Stomach (tissue), 8 donors: ENCODE measurements at regions not wholly inside any gene's neighbourhood (a gene's known extent, or its start where the extent isn't known, plus 50 kb on each side); places are given as distances from the start of the nearest gene placed in this dataset.

ENCODE experiments used
- DNase-seq, 2 donors: peaks; one replicate each; pipeline versions ENCODE4 v3.0.0 to v3.0.0-alpha.2; 2013 to 2019
- H3K27ac ChIP-seq, 5 donors: fragments of 200-600 bp in 4 of 5; sonication (generic) in 4 of 5; one replicate each; pipeline ENCODE4 v1.5.1; 2013 to 2019; ENCODE audit warnings: mild to moderate bottlenecking in 1 of 5, moderate library complexity in 1 of 5
- H3K27me3 ChIP-seq, 3 donors: fragments of 200-600 bp; sonication (generic); one replicate each; pipeline ENCODE4 v1.5.1; 2017 to 2019; ENCODE audit warnings: mixed run types in 1 of 3
- H3K36me3 ChIP-seq, 4 donors: fragments of 200-600 bp; sonication (generic); 1 replicate in 3 of 4; 2 replicates in 1 of 4; pipeline ENCODE4 v1.5.1; 2016 to 2019
- H3K4me1 ChIP-seq, 4 donors: fragments of 200-600 bp; sonication (generic); one replicate each; pipeline ENCODE4 v1.5.1; 2016 to 2019
- H3K4me3 ChIP-seq, 4 donors: fragments of 200-600 bp; sonication (generic) in 3 of 4; one replicate each; pipeline ENCODE4 v1.5.1; 2016 to 2019; ENCODE audit warnings: mild to moderate bottlenecking in 1 of 4
- H3K9me3 ChIP-seq, 4 donors: fragments of 200-600 bp; sonication (generic); one replicate each; pipeline ENCODE4 v1.5.1; 2016 to 2019
- CTCF ChIP-seq, 7 experiments: fragments of 450-650 bp in 4 of 7; fragments of 200-600 bp in 3 of 7; sonication (generic) in 3 of 7; IDR thresholded peaks; one replicate each; pipeline ENCODE4 v1.5.1; 2016 to 2019; ENCODE audit warnings: antibody characterized with exemption in 7 of 7, control low read depth in 2 of 7, mild to moderate bottlenecking in 1 of 7
- EP300 ChIP-seq: sonication (generic); formaldehyde crosslinking; IDR thresholded peaks from one replicate; pipeline ENCODE4 v1.6.1; 2017; ENCODE audit warnings: antibody characterized with exemption
- POLR2A ChIP-seq, 4 donors: fragments of 450-650 bp; IDR thresholded peaks; one replicate each; pipeline ENCODE4 v1.6.1; 2016; ENCODE audit warnings: antibody characterized with exemption in 4 of 4, control low read depth in 2 of 4, mild to moderate bottlenecking in 1 of 4, moderate library complexity in 1 of 4
- POLR2AphosphoS5 ChIP-seq, 3 donors: sonication (generic); formaldehyde crosslinking; IDR thresholded peaks; one replicate each; pipeline ENCODE4 v1.6.1; 2016; ENCODE audit warnings: antibody characterized with exemption in 3 of 3
- WGBS, 5 donors: extraction: QIAGEN DNeasy Blood & Tissue Kit in 3 of 5; methylation state at CpG; one replicate each; pipeline versions ENCODE4 v1.1.5 to v1.1.7; 2013 to 2018; 5-methylcytosine and 5-hydroxymethylcytosine counted together
- intact Hi-C: fragments of 100-400 bp; cut with DNase I; formaldehyde crosslinking; loops from one replicate; pipeline ENCODE4 v1.15.1; 2023; ENCODE audit warnings: low total_unique reads
- donor health status: healthy with polysubstance abuse.
- donor health status: Bipolar disorder and iron deficiency.
- donor health status: healthy.

GRCh38 chr12:89181271-89181920, 170.9 kb downstream of the DUSP6 start:
- Histone ChIP-seq H3K27me3 (no peaks in the 10 kb centered on the region), H3K27ac (peak overlapping the region in 2 of 5 donors; percentile 2 to 22), H3K36me3 (no peaks in the 10 kb centered on the region), H3K9me3 (no peaks in the 10 kb centered on the region), H3K4me3 (no peak overlapping the region), H3K4me1 (peaks cover 5 to 26% (median 13%) of the 10 kb centered on the region in 4 donors)
- peak in 1 of 2 donors; percentile 44 for DNase-seq
- intact Hi-C loops = no loop called here
- WGBS, 5 donors = 59 to 64% (median 61%) methylated on average over 2 of the region's 2 CpGs
- TF ChIP-seq POLR2A (IDR thresholded peaks at IDR 0.05) = no peak
- TF ChIP-seq POLR2AphosphoS5 (IDR thresholded peaks at IDR 0.05) = no peak
- no peak for TF ChIP-seq EP300
- TF ChIP-seq CTCF (IDR thresholded peaks at IDR 0.05) = no peak

GRCh38 chr12:89180496-89180895, 171.8 kb downstream of the DUSP6 start:
- WGBS, 5 donors = 60 to 64% (median 61%) methylated on average over 2 of the region's 2 CpGs
- H3K4me3 ChIP-seq = no peak overlapping the region
- TF ChIP-seq POLR2A (IDR thresholded peaks at IDR 0.05) (no peak), POLR2AphosphoS5 (IDR thresholded peaks at IDR 0.05) (no peak), CTCF (IDR thresholded peaks at IDR 0.05) (no peak), EP300 (no peak)
- intact Hi-C loops = no loop called here
- H3K27ac ChIP-seq = no peak overlapping the region
- peaks cover 5 to 26% (median 13%) of the 10 kb centered on the region in 4 donors for H3K4me1 ChIP-seq
- H3K9me3 ChIP-seq = no peaks in the 10 kb centered on the region
- no peak for DNase-seq
- H3K27me3 ChIP-seq = no peaks in the 10 kb centered on the region
- no peaks in the 10 kb centered on the region for H3K36me3 ChIP-seq

GRCh38 chr12:89179983-89180382, 172.3 kb downstream of the DUSP6 start:
- peak in 1 of 2 donors; percentile 58 for DNase-seq
- Histone ChIP-seq H3K4me3 (no peak overlapping the region), H3K9me3 (no peaks in the 10 kb centered on the region), H3K4me1 (peaks cover 5 to 26% (median 13%) of the 10 kb centered on the region in 4 donors), H3K27ac (no peak overlapping the region), H3K27me3 (no peaks in the 10 kb centered on the region), H3K36me3 (no peaks in the 10 kb centered on the region)
- peak; percentile 44 to 75 (median 71) for TF ChIP-seq POLR2AphosphoS5 (IDR thresholded peaks at IDR 0.05)
- no peak for TF ChIP-seq CTCF (IDR thresholded peaks at IDR 0.05)
- TF ChIP-seq EP300 = no peak
- no peak for TF ChIP-seq POLR2A (IDR thresholded peaks at IDR 0.05)
- 8 to 23% (median 13%) methylated on average over 1 of the region's 1 CpG for WGBS, 5 donors
- intact Hi-C loops = no loop called here

- 68 to 82% (median 79%) methylated on average over 1 of the region's 1 CpG for WGBS, 5 donors
- Histone ChIP-seq H3K27ac (no peak overlapping the region), H3K36me3 (no peaks in the 10 kb centered on the region), H3K27me3 (no peaks in the 10 kb centered on the region), H3K9me3 (no peaks in the 10 kb centered on the region), H3K4me3 (no peak overlapping the region), H3K4me1 (peaks cover 5 to 26% (median 13%) of the 10 kb centered on the region in 4 donors)
- DNase-seq = no peak
- intact Hi-C loops = no loop called here
- no peak for TF ChIP-seq POLR2A (IDR thresholded peaks at IDR 0.05)
These were observed 173.1 kb downstream of the DUSP6 start for GRCh38 chr12:89179245-89179644.

- Histone ChIP-seq H3K36me3 (no peaks in the 10 kb centered on the region), H3K4me1 (peaks cover 5 to 34% (median 13%) of the 10 kb centered on the region in 4 donors), H3K27me3 (no peaks in the 10 kb centered on the region), H3K9me3 (no peaks in the 10 kb centered on the region), H3K27ac (no peak overlapping the region), H3K4me3 (no peak overlapping the region)
- 62 to 69% (median 63%) methylated on average over 3 of the region's 3 CpGs for WGBS, 5 donors
- no peak for DNase-seq
- no peak for TF ChIP-seq EP300
- TF ChIP-seq POLR2A (IDR thresholded peaks at IDR 0.05) = no peak
- TF ChIP-seq POLR2AphosphoS5 (IDR thresholded peaks at IDR 0.05) = no peak
- no peak for TF ChIP-seq CTCF (IDR thresholded peaks at IDR 0.05)
- intact Hi-C loops = no loop called here
These were observed 174.4 kb downstream of the DUSP6 start for GRCh38 chr12:89177802-89178395.
